GM23248 (cell line): ENCODE measurements at regions not wholly inside any gene's neighbourhood (a gene's known extent, or its start where the extent isn't known, plus 50 kb on each side); places are given as distances from the start of the nearest gene placed in this dataset.

Experiments
- DNase-seq: peaks from one replicate; pipeline ENCODE4 v3.0.0-alpha.2; 2015
- H2AFZ ChIP-seq: fragments of 200-600 bp; sonication (generic); 2 replicates; pipeline ENCODE4 v1.6.1; 2016; ENCODE audit warnings: antibody characterized with exemption
- H3F3A ChIP-seq: fragments of 200-600 bp; sonication (generic); 2 replicates; pipeline ENCODE4 v1.6.1; 2016; ENCODE audit warnings: mild to moderate bottlenecking, antibody characterized with exemption, mixed run types; ENCODE audit not compliant: insufficient read depth
- H3K27ac ChIP-seq: fragments of 200-600 bp; sonication (generic); 2 replicates; pipeline ENCODE4 v1.5.1; 2016; ENCODE audit warnings: mild to moderate bottlenecking
- H3K27me3 ChIP-seq: fragments of 200-600 bp; sonication (generic); replicated peaks from 2 replicates; pipeline ENCODE4 v1.6.1; 2016; ENCODE audit warnings: mild to moderate bottlenecking; ENCODE audit not compliant: insufficient read depth
- H3K36me3 ChIP-seq: fragments of 200-600 bp; sonication (generic); 2 replicates; pipeline ENCODE4 v1.6.1; 2016; ENCODE audit warnings: low read depth, mild to moderate bottlenecking
- H3K4me1 ChIP-seq: fragments of 200-600 bp; sonication (generic); 2 replicates; pipeline ENCODE4 v1.6.1; 2016; ENCODE audit warnings: mild to moderate bottlenecking; ENCODE audit not compliant: insufficient read depth
- H3K4me2 ChIP-seq: fragments of 200-600 bp; sonication (generic); one replicate; pipeline ENCODE4 v1.6.1; 2016; ENCODE audit warnings: mild to moderate bottlenecking; ENCODE audit not compliant: unreplicated experiment
- H3K4me3 ChIP-seq: fragments of 200-600 bp; sonication (generic); 2 replicates; pipeline ENCODE4 v1.5.1; 2016; ENCODE audit warnings: mild to moderate bottlenecking
- H3K79me2 ChIP-seq: fragments of 200-600 bp; sonication (generic); 2 replicates; pipeline ENCODE4 v1.6.1; 2016; ENCODE audit warnings: mild to moderate bottlenecking; ENCODE audit not compliant: insufficient read depth
- H3K9ac ChIP-seq: fragments of 200-600 bp; sonication (generic); 2 replicates; pipeline ENCODE4 v1.6.1; 2016; ENCODE audit warnings: mild to moderate bottlenecking
- H3K9me2 ChIP-seq: fragments of 200-600 bp; sonication (generic); 2 replicates; pipeline ENCODE4 v1.6.1; 2016; ENCODE audit warnings: mixed run types, mild to moderate bottlenecking, moderate library complexity; ENCODE audit not compliant: insufficient read depth
- H3K9me3 ChIP-seq: fragments of 200-600 bp; sonication (generic); one replicate; pipeline ENCODE4 v1.6.1; 2017; ENCODE audit warnings: low read depth
- H4K20me1 ChIP-seq: fragments of 200-600 bp; sonication (generic); 2 replicates; pipeline ENCODE4 v1.6.0; 2016; ENCODE audit not compliant: insufficient read depth
- EZH2 ChIP-seq: fragments of 200-600 bp; sonication (generic); IDR thresholded peaks from 2 replicates; pipeline ENCODE4 v1.6.1; 2018; ENCODE audit warnings: antibody characterized with exemption, mild to moderate bottlenecking; ENCODE audit not compliant: insufficient read depth, poor library complexity, severe bottlenecking
- EZH2phosphoT487 ChIP-seq: fragments of 200-600 bp; sonication (generic); IDR thresholded peaks from 2 replicates; pipeline ENCODE4 v1.6.1; 2018; ENCODE audit warnings: antibody characterized with exemption, moderate library complexity, mild to moderate bottlenecking, low read depth; ENCODE audit not compliant: insufficient read depth
- WGBS, 2 experiments: methylation state at CpG; one replicate each; pipeline ENCODE4 v1.1.6; 2015 to 2017; ENCODE audit warnings: low lambda C conversion rate in 2 of 2, low coverage in 1 of 2; ENCODE audit errors: missing lambda C conversion rate in 2 of 2; 5-methylcytosine and 5-hydroxymethylcytosine counted together
- in situ Hi-C: fragments of 300-500 bp; cut with MboI; formaldehyde crosslinking; loops from 2 replicates; pipeline ENCODE4 v1.15.0; 2020

GRCh38 chr18:51437280-51438271 lies 240.1 kb upstream of the MEX3C start:
- H3K4me2 ChIP-seq: no peak overlapping the region
- H3K27ac ChIP-seq: no peak overlapping the region
- no peaks in the 10 kb centered on the region for H3K79me2 ChIP-seq
- in situ Hi-C loops: no loop called here
- H4K20me1 ChIP-seq: no peaks in the 10 kb centered on the region
- no peaks in the 10 kb centered on the region for H3F3A ChIP-seq
- no peaks in the 10 kb centered on the region for H3K36me3 ChIP-seq
- no peak overlapping the region for H3K4me3 ChIP-seq
- no peak overlapping the region for H3K9ac ChIP-seq
- no peaks in the 10 kb centered on the region for H3K27me3 ChIP-seq
- 25 to 29% methylated on average over 13 of the region's 13 CpGs for WGBS, 2 experiments
- DNase-seq: no peak
- TF ChIP-seq EZH2 (no peak), EZH2phosphoT487 (no peak)
- H3K9me2 ChIP-seq: no peaks in the 10 kb centered on the region
- no peaks in the 10 kb centered on the region for H3K4me1 ChIP-seq
- H3K9me3 ChIP-seq: no peaks in the 10 kb centered on the region
- H2AFZ ChIP-seq: no peak overlapping the region

DNA sequence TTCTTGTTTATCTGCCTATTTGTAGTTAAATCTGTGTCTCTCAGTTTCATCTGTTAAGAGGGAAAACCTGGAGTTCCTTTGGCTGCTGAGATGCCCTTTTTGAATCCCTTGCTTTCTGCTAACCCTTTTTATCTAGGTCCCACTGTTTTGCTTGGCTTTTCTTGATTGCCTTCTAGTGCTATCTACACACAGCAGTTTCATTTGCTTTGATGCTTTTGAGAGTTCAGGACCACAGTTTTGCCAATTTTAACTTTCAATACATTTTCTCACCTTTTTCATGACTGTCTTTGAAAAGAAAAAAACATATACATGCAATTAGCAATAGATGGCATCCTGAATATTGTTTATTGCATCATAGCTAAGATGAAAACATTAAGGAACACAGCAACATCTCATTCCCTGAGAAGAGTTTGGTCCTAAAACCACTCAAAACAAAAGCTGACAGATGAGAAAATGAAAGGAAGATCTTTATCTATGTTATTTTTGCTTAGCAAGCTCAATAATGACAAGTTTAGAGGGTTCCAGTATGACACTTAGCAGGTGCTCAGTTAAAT lies 241.4 kb upstream of the MEX3C start:
- Histone ChIP-seq H3K9me3 (no peaks in the 10 kb centered on the region), H3F3A (no peaks in the 10 kb centered on the region), H3K4me3 (no peak overlapping the region), H3K9ac (no peak overlapping the region), H3K36me3 (no peaks in the 10 kb centered on the region), H3K4me2 (no peak overlapping the region), H3K27me3 (no peaks in the 10 kb centered on the region), H3K27ac (no peak overlapping the region), H4K20me1 (no peaks in the 10 kb centered on the region), H3K9me2 (no peaks in the 10 kb centered on the region), H3K79me2 (no peaks in the 10 kb centered on the region), H3K4me1 (no peaks in the 10 kb centered on the region), H2AFZ (no peak overlapping the region)
- in situ Hi-C loops: no loop called here
- TF ChIP-seq EZH2phosphoT487 (no peak), EZH2 (no peak)
- no peak for DNase-seq

- Histone ChIP-seq H3F3A (no peaks in the 10 kb centered on the region), H3K4me3 (no peak overlapping the region), H3K9me3 (no peaks in the 10 kb centered on the region), H3K9ac (no peak overlapping the region), H3K4me1 (no peaks in the 10 kb centered on the region), H3K79me2 (no peaks in the 10 kb centered on the region), H3K4me2 (no peak overlapping the region), H3K36me3 (no peaks in the 10 kb centered on the region), H4K20me1 (no peaks in the 10 kb centered on the region), H3K9me2 (no peaks in the 10 kb centered on the region), H3K27me3 (no peaks in the 10 kb centered on the region), H2AFZ (no peak overlapping the region), H3K27ac (no peak overlapping the region)
- DNase-seq: no peak
- no peak for TF ChIP-seq EZH2phosphoT487
- in situ Hi-C loops: no loop called here
These were observed 244.5 kb upstream of the MEX3C start for GRCh38 chr18:51442012-51442411.

DNA sequence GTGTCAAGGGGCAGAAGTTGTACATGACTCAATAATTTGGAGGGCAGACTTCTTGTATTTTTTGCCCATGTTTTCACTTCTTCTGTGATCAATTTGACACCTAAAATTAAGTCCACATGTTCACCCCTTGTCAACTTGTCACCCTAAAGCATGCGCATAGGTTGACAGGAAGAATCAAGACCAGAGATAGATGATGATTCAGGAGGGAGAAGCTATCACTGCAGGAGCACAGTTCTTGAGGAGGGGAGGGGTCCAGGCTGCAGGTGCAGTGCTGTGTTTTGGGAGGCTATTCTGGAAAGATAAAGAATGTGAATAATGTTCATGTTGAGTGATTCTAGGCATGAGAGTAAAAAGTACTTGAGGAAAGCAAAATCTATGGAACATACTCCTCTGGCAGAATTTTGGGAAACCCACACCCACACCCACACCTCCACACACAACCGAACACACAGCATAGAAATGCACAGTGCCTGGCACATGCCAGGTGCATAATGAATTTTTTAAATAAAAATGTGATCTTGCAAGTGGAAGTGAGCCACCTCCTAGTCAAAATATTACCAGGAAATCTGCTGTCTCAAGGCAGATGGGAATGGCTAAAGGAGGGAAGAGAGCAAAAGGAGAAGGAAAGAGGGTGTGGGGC lies 249.2 kb upstream of the MEX3C start:
- TF ChIP-seq EZH2: no peak
- TF ChIP-seq EZH2phosphoT487: no peak
- Histone ChIP-seq H3K4me3 (no peak overlapping the region), H3K79me2 (no peaks in the 10 kb centered on the region), H2AFZ (no peak overlapping the region), H3K36me3 (no peaks in the 10 kb centered on the region), H4K20me1 (no peaks in the 10 kb centered on the region), H3K27me3 (no peaks in the 10 kb centered on the region), H3K4me2 (no peak overlapping the region), H3K9me3 (no peaks in the 10 kb centered on the region), H3F3A (no peaks in the 10 kb centered on the region), H3K9ac (no peak overlapping the region), H3K9me2 (no peaks in the 10 kb centered on the region), H3K4me1 (no peaks in the 10 kb centered on the region), H3K27ac (no peak overlapping the region)
- in situ Hi-C loops: no loop called here
- 1 to 5% methylated on average over 2 of the region's 2 CpGs for WGBS, 2 experiments
- no peak for DNase-seq
